ENCODE measurements at regions not wholly inside any gene's neighbourhood (a gene's known extent, or its start where the extent isn't known, plus 50 kb on each side); places are given as distances from the start of the nearest gene placed in this dataset.

DNA sequence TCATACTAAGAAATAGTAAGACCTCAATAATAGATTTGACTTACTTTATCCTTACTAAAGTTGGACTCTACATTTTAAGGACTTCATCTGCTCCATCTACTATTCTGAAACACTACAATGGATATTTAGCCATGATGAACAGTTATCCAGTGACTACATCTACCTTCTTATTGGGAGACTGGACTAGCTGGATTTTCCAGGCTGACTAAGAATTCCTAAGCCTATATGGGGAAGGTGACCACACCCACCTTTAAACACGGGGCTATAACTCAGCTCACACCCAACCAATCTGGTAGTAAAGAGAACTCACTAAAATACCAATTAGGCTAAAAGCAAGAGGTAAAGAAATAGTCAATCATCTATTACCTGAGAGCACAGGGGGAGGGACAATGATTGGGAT, 1438.4 kb downstream of the TECRL start:
- H3K27ac ChIP-seq (ENCODE audit: low read depth in 2 of 2, low read length in 1 of 2): no peak overlapping the region
- WGBS (ENCODE audit: low lambda C conversion rate): 18% methylated on average over 1 of the region's 1 CpG
- no peaks in the 10 kb centered on the region for H4K20me1 ChIP-seq (ENCODE audit: insufficient read depth)
- no peaks in the 10 kb centered on the region for H3F3A ChIP-seq (replicated peaks; ENCODE audit: insufficient read depth)
- no peaks in the 10 kb centered on the region for H3K36me3 ChIP-seq (replicated peaks in 1 of 2; ENCODE audit: control insufficient read depth in 1 of 2, insufficient read depth in 2 of 2, low read length in 1 of 2)
- no peaks in the 10 kb centered on the region for H3K27me3 ChIP-seq (ENCODE audit: insufficient read depth)
- no peaks in the 10 kb centered on the region for H3K79me2 ChIP-seq (ENCODE audit: insufficient read depth)
- no peak overlapping the region for H3K4me3 ChIP-seq (ENCODE audit: low read depth in 2 of 2, low read length in 1 of 2)
- TF ChIP-seq TCF12 (IDR thresholded peaks at IDR 0.05) (no peak), REST (IDR thresholded peaks at IDR 0.05; ENCODE audit: low read depth, low read length) (no peak), RXRA (IDR thresholded peaks at IDR 0.05; ENCODE audit: borderline replicate concordance, low read depth) (no peak), YY1 (IDR thresholded peaks at IDR 0.05; ENCODE audit: low read depth) (no peak), MXI1 (IDR thresholded peaks at IDR 0.05; ENCODE audit: low read depth, low read length) (no peak), MEF2A (IDR thresholded peaks at IDR 0.05; ENCODE audit: borderline replicate concordance, low read depth) (no peak)
- no peaks in the 10 kb centered on the region for H3K9me2 ChIP-seq
- POLR2A ChIA-PET: no interaction called here
- no peaks in the 10 kb centered on the region for H3K4me1 ChIP-seq (ENCODE audit: control insufficient read depth in 1 of 2, insufficient read depth in 2 of 2, low read depth in 1 of 2, low read length in 1 of 2)
- no peak overlapping the region for H2AFZ ChIP-seq (ENCODE audit: low read depth)
- no peaks in the 10 kb centered on the region for H3K9me3 ChIP-seq
- no peak for DNase-seq
- no peak overlapping the region for H3K9ac ChIP-seq
- no peak overlapping the region for H3K4me2 ChIP-seq
- CTCF ChIA-PET: no interaction called here

DNA sequence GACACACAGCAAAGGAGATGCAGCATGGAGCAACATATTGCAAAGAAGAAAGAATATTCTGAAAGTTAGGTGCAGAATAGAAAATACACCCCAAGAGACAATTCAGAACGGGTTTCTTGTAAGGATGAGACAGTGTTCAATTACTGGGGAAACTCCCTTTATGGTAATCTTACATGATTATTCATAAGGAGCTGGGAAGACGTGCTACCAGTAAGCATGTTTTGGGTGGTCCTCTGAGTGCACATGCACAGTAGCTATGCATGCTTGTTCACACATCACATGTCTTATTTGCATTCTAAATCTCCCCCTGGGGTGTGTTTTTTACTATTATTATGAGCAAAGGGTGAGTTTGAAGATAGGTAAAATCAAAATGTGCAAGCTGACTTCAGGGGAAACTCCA, 1448.8 kb downstream of the TECRL start:
- Histone ChIP-seq H3K4me2 (no peak overlapping the region), H2AFZ (ENCODE audit: low read depth) (no peak overlapping the region), H3K4me1 (ENCODE audit: control insufficient read depth in 1 of 2, insufficient read depth in 2 of 2, low read depth in 1 of 2, low read length in 1 of 2) (no peaks in the 10 kb centered on the region), H3K4me3 (ENCODE audit: low read depth in 2 of 2, low read length in 1 of 2) (no peak overlapping the region), H3F3A (replicated peaks; ENCODE audit: insufficient read depth) (no peaks in the 10 kb centered on the region), H3K36me3 (replicated peaks in 1 of 2; ENCODE audit: control insufficient read depth in 1 of 2, insufficient read depth in 2 of 2, low read length in 1 of 2) (no peaks in the 10 kb centered on the region), H3K79me2 (ENCODE audit: insufficient read depth) (no peaks in the 10 kb centered on the region), H3K9me3 (no peaks in the 10 kb centered on the region), H4K20me1 (ENCODE audit: insufficient read depth) (no peaks in the 10 kb centered on the region), H3K9me2 (no peaks in the 10 kb centered on the region), H3K27ac (ENCODE audit: low read depth in 2 of 2, low read length in 1 of 2) (no peak overlapping the region), H3K9ac (no peak overlapping the region), H3K27me3 (ENCODE audit: insufficient read depth) (no peaks in the 10 kb centered on the region)
- no peak for TF ChIP-seq GATA2 (CRISPR knock-in tag; IDR thresholded peaks at IDR 0.05)
- TF ChIP-seq CHD2 (IDR thresholded peaks at IDR 0.05; ENCODE audit: low read length, partially characterized antibody): no peak
- TF ChIP-seq FOXM1 (IDR thresholded peaks at IDR 0.05; ENCODE audit: low read depth): no peak
- no peak for TF ChIP-seq NRF1 (IDR thresholded peaks at IDR 0.05; ENCODE audit: low read depth, low read length)
- no peak for TF ChIP-seq NFIC (IDR thresholded peaks at IDR 0.05; ENCODE audit: borderline replicate concordance)
- no peak for TF ChIP-seq JUND (IDR thresholded peaks at IDR 0.05)
- TF ChIP-seq USF2 (IDR thresholded peaks at IDR 0.05; ENCODE audit: borderline replicate concordance, low read depth, low read length): no peak
- no peak for TF ChIP-seq YY1 (IDR thresholded peaks at IDR 0.05; ENCODE audit: low read depth)
- TF ChIP-seq RFX5 (IDR thresholded peaks at IDR 0.05; ENCODE audit: low read length): no peak
- TF ChIP-seq, protein P1, sequence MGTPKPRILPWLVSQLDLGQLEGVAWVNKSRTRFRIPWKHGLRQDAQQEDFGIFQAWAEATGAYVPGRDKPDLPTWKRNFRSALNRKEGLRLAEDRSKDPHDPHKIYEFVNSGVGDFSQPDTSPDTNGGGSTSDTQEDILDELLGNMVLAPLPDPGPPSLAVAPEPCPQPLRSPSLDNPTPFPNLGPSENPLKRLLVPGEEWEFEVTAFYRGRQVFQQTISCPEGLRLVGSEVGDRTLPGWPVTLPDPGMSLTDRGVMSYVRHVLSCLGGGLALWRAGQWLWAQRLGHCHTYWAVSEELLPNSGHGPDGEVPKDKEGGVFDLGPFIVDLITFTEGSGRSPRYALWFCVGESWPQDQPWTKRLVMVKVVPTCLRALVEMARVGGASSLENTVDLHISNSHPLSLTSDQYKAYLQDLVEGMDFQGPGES (IDR thresholded peaks at IDR 0.05; ENCODE audit: low read depth, low read length): no peak
- no peak for TF ChIP-seq EP300 (IDR thresholded peaks at IDR 0.05; ENCODE audit: borderline replicate concordance in 1 of 2, low read depth in 1 of 2, low read length in 1 of 2)
- no peak for DNase-seq
- ChIA-PET POLR2A (no interaction called here), CTCF (no interaction called here)
- WGBS (ENCODE audit: low lambda C conversion rate): 21% methylated on average over 2 of the region's 2 CpGs
